ENCODE measurements at regions not wholly inside any gene's neighbourhood (a gene's known extent, or its start where the extent isn't known, plus 50 kb on each side); places are given as distances from the start of the nearest gene placed in this dataset.
"Not testable (repeated sequence)": the region's sequence is repeated elsewhere in the genome, so short reads cannot be mapped to it uniquely, and the experiment has no call there.

DNA sequence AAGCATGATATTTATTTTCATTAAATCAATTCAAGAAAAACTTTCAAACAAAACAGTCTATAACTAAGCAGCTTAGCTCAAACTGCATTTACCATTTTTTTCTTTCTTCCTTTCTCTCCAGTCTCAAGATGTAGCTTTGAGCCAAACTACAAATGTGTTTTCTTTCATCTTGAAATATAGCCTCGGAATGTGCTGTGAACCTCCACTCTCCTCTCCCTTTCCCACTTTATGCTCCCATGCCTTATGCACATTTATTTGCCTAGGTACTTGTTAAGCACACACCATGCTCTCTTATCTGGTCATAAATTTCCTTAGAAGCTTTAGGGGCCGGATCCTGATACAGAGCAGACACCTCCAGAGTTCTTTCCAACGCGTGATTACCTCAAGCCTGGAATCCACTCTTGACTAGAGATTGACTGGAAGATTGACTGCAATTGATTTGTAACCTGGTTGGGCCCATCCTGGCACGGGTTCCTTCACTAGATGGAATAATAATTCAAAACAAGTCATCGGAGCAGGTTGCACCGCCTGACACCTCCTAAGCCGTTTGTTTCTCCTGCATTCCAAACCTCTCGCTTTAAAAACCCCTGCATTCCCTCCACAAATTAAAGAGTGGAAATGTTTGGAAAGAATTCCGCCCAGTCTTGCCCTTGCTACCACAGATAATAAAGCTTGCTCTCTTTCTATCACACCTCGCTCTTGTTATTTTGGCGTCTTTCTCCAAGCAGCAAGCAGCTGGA, 344.7 kb downstream of the CHL1 start:
- TF ChIP-seq JUND (IDR thresholded peaks at IDR 0.05; ENCODE audit: low read depth), result no peak
- in situ Hi-C loops (cut with HindIII; ENCODE audit: low pct_unique_long_range_greater_than_20kb, low sequenced_read_pairs), result no loop called here
- DNase-seq (ENCODE audit: low read depth in 1 of 2, low spot score in 1 of 2), result no peak

- no peak for TF ChIP-seq JUND (IDR thresholded peaks at IDR 0.05; ENCODE audit: low read depth)
- in situ Hi-C loops (cut with HindIII; ENCODE audit: low pct_unique_long_range_greater_than_20kb, low sequenced_read_pairs), result no loop called here
Observed at GRCh38 chr3:542021-542420, 345.5 kb downstream of the CHL1 start.

GRCh38 chr3:549636-550035, 353.1 kb downstream of the CHL1 start:
- DNase-seq (ENCODE audit: low read depth in 1 of 2, low spot score in 1 of 2), result no peak
- TF ChIP-seq JUND (IDR thresholded peaks at IDR 0.05; ENCODE audit: low read depth), result no peak
- in situ Hi-C loops (cut with HindIII; ENCODE audit: low pct_unique_long_range_greater_than_20kb, low sequenced_read_pairs), result no loop called here

More at GRCh38 chr3:542021-542420, 345.5 kb downstream of the CHL1 start:
- DNase-seq (ENCODE audit: low read depth in 1 of 2, low spot score in 1 of 2), result no peak

- in situ Hi-C loops (cut with HindIII; ENCODE audit: low pct_unique_long_range_greater_than_20kb, low sequenced_read_pairs), result no loop called here
- no peak for DNase-seq (ENCODE audit: low read depth in 1 of 2, low spot score in 1 of 2)
Observed at GRCh38 chr3:550471-550870, 353.9 kb downstream of the CHL1 start.

GRCh38 chr3:557972-558371, 361.4 kb downstream of the CHL1 start:
- no peak for TF ChIP-seq JUND (IDR thresholded peaks at IDR 0.05; ENCODE audit: low read depth)
- DNase-seq (ENCODE audit: low read depth in 1 of 2, low spot score in 1 of 2), result no peak
- in situ Hi-C loops (cut with HindIII; ENCODE audit: low pct_unique_long_range_greater_than_20kb, low sequenced_read_pairs), result no loop called here

More at GRCh38 chr3:550471-550870, 353.9 kb downstream of the CHL1 start:
- no peak for TF ChIP-seq JUND (IDR thresholded peaks at IDR 0.05; ENCODE audit: low read depth)

DNA sequence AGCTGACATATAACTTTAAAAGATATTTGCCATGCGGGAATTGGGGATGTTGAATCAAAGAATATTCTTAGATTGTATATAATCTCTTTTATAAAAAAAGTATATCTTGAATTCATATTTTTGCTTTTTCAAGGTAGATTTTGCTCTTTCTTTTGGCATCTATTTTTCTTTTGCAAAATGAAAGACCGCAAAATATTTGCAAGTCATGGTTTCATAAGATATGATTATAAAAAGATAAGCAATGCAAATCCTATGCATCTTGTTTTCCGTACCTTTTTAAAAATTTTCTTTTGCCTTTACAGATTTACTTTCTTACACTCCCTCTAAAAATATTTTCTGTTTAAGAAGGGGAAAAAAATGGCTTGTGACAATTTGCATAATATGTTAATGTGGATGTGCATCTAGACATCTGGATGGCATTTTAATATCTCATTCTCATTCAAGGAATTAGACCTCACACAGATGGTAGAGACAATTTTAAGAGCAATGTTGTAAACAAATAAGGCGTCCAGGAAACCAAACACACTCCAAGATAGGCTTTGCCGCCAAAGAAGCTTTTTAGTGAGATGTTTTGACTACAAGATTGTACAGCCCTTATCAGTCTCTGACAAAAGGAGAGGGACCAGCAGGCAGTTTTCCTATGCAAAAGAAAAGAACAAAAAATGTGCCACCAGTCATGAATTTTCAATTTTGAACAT, 371.1 kb downstream of the CHL1 start:
- no peak for TF ChIP-seq JUND (IDR thresholded peaks at IDR 0.05; ENCODE audit: low read depth)
- in situ Hi-C loops (cut with HindIII; ENCODE audit: low pct_unique_long_range_greater_than_20kb, low sequenced_read_pairs), result no loop called here

DNA sequence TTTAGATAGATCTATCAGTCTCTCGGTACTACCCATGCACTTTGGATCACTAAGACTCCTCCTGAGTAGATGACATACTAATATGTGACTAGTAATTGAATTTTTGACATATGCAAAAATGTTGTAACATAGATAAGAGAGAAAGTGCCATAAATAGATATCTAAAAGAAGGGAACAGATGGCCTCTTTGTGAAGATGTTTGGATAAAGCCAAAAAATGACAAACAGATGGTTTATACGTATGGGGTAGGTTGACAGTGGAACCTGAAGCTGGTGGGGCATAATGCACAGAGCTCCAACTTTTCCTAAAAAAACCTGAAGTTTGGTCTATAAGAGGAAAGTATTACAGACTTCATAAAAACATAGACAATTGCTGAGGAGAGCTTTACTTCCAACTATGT, 383.0 kb downstream of the CHL1 start:
- DNase-seq (ENCODE audit: low read depth in 1 of 2, low spot score in 1 of 2); in situ Hi-C loops (cut with HindIII; ENCODE audit: low pct_unique_long_range_greater_than_20kb, low sequenced_read_pairs): not testable (repeated sequence)

More for the DNA sequence above, 371.1 kb downstream of the CHL1 start:
- no peak for DNase-seq (ENCODE audit: low read depth in 1 of 2, low spot score in 1 of 2)

GRCh38 chr3:589066-589465, 392.5 kb downstream of the CHL1 start:
- in situ Hi-C loops (cut with HindIII; ENCODE audit: low pct_unique_long_range_greater_than_20kb, low sequenced_read_pairs); DNase-seq (ENCODE audit: low read depth in 1 of 2, low spot score in 1 of 2): not testable (repeated sequence)

GRCh38 chr3:597304-597703, 400.7 kb downstream of the CHL1 start:
- DNase-seq (ENCODE audit: low read depth in 1 of 2, low spot score in 1 of 2); in situ Hi-C loops (cut with HindIII; ENCODE audit: low pct_unique_long_range_greater_than_20kb, low sequenced_read_pairs): not testable (repeated sequence)

DNA sequence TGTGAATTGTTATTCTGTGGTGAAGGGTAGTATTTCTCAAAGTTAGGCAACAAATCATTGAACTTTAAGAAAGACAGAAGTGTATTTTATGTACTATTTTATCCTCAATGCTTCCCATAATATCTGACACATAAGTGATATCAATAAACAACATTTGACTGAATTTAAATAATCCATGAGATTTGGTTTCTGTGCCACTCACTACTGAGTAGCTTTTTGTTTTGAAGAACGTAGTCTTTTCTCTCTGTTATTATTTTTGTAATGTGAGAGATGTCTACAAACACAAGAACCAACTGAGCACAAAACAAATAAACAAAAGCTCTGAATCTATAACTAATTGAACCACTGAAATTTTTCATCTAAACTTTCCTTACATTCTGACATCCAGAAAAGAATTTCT, 401.2 kb downstream of the CHL1 start:
- DNase-seq (ENCODE audit: low read depth in 1 of 2, low spot score in 1 of 2); in situ Hi-C loops (cut with HindIII; ENCODE audit: low pct_unique_long_range_greater_than_20kb, low sequenced_read_pairs): not testable (repeated sequence)

GRCh38 chr3:607480-607879, 410.9 kb downstream of the CHL1 start:
- DNase-seq (ENCODE audit: low read depth in 1 of 2, low spot score in 1 of 2); in situ Hi-C loops (cut with HindIII; ENCODE audit: low pct_unique_long_range_greater_than_20kb, low sequenced_read_pairs): not testable (repeated sequence)

DNA sequence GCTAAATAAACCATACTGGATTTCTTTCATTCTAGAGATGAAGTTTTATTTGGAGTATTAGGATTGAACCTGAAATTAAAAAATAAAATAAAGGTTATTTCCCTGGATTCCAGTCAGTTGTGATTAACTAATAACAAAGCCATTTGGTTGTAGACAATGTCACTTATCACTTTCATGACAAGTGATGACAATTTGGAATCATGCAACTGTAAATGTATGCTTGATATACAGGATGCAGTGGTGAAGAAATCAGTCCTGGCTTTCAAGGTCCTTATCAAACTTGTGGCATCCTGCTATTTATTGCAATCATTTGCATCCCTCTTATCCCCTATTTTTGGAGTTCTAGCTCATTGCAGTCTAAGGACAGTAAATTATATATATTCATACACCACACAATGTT, 425.2 kb downstream of the CHL1 start:
- no peak for TF ChIP-seq JUND (IDR thresholded peaks at IDR 0.05; ENCODE audit: low read depth)
- in situ Hi-C loops (cut with HindIII; ENCODE audit: low pct_unique_long_range_greater_than_20kb, low sequenced_read_pairs), result no loop called here
- DNase-seq (ENCODE audit: low read depth in 1 of 2, low spot score in 1 of 2), result no peak

- in situ Hi-C loops (cut with HindIII; ENCODE audit: low pct_unique_long_range_greater_than_20kb, low sequenced_read_pairs), result no loop called here
- no peak for DNase-seq (ENCODE audit: low read depth in 1 of 2, low spot score in 1 of 2)
- no peak for TF ChIP-seq JUND (IDR thresholded peaks at IDR 0.05; ENCODE audit: low read depth)
Observed at GRCh38 chr3:622314-622713, 425.8 kb downstream of the CHL1 start.
